ENCODE measurements at regions not wholly inside any gene's neighbourhood (a gene's known extent, or its start where the extent isn't known, plus 50 kb on each side); places are given as distances from the start of the nearest gene placed in this dataset.

GRCh38 chr16:52052818-52053217, 494.1 kb downstream of the TOX3 start:
- no peak for DNase-seq (ENCODE audit: low spot score)

- DNase-seq (ENCODE audit: low spot score) = peak; percentile 50
Observed at GRCh38 chr16:52051414-52052172, 495.4 kb downstream of the TOX3 start.

GRCh38 chr16:52050418-52050817, 496.5 kb downstream of the TOX3 start:
- no peak for DNase-seq (ENCODE audit: low spot score)

- DNase-seq (ENCODE audit: low spot score) = no peak
Observed at GRCh38 chr16:52035436-52035835, 511.5 kb downstream of the TOX3 start.

GRCh38 chr16:52034830-52035229, 512.1 kb downstream of the TOX3 start:
- DNase-seq (ENCODE audit: low spot score) = no peak

GRCh38 chr16:52033992-52034391, 513.0 kb downstream of the TOX3 start:
- DNase-seq (ENCODE audit: low spot score) = no peak

GRCh38 chr16:52022980-52023379, 524.0 kb downstream of the TOX3 start:
- no peak for DNase-seq (ENCODE audit: low spot score)

GRCh38 chr16:52022177-52022576, 524.8 kb downstream of the TOX3 start:
- no peak for DNase-seq (ENCODE audit: low spot score)

GRCh38 chr16:52016387-52016786, 530.6 kb downstream of the TOX3 start:
- no peak for DNase-seq (ENCODE audit: low spot score)

- no peak for DNase-seq (ENCODE audit: low spot score)
Observed at GRCh38 chr16:52005551-52005950, 541.4 kb downstream of the TOX3 start.

- DNase-seq (ENCODE audit: low spot score) = no peak
Observed at GRCh38 chr16:52004343-52004742, 542.6 kb downstream of the TOX3 start.

GRCh38 chr16:52002026-52002425, 544.9 kb downstream of the TOX3 start:
- DNase-seq (ENCODE audit: low spot score) = no peak

GRCh38 chr16:51996516-51996915, 550.4 kb downstream of the TOX3 start:
- DNase-seq (ENCODE audit: low spot score) = no peak

- DNase-seq (ENCODE audit: low spot score) = no peak
Observed at GRCh38 chr16:51994597-51994996, 552.3 kb downstream of the TOX3 start.

GRCh38 chr16:51989637-51990230, 557.2 kb downstream of the TOX3 start:
- no peak for DNase-seq (ENCODE audit: low spot score)

- DNase-seq (ENCODE audit: low spot score) = no peak
Observed at GRCh38 chr16:51988977-51989376, 558.0 kb downstream of the TOX3 start.

GRCh38 chr16:51987519-51987918, 559.4 kb downstream of the TOX3 start:
- DNase-seq (ENCODE audit: low spot score) = no peak

- DNase-seq (ENCODE audit: low spot score) = no peak
Observed at GRCh38 chr16:51986717-51987116, 560.2 kb downstream of the TOX3 start.

- DNase-seq (ENCODE audit: low spot score) = no peak
Observed at GRCh38 chr16:51986301-51986700, 560.6 kb downstream of the TOX3 start.

GRCh38 chr16:51985126-51985525, 561.8 kb downstream of the TOX3 start:
- DNase-seq (ENCODE audit: low spot score) = no peak

- DNase-seq (ENCODE audit: low spot score) = no peak
Observed at GRCh38 chr16:51984395-51984794, 562.5 kb downstream of the TOX3 start.

- peak; percentile 89 for DNase-seq (ENCODE audit: low spot score)
Observed at GRCh38 chr16:51982715-51983680, 563.9 kb downstream of the TOX3 start.

- no peak for DNase-seq (ENCODE audit: low spot score)
Observed at GRCh38 chr16:51981725-51982124, 565.2 kb downstream of the TOX3 start.
